ENCODE measurements at regions not wholly inside any gene's neighbourhood (a gene's known extent, or its start where the extent isn't known, plus 50 kb on each side); places are given as distances from the start of the nearest gene placed in this dataset.

GRCh38 chr1:43065191-43065590 lies 106.5 kb upstream of the SLC2A1 start:
- no peak for DNase-seq

- no peak for DNase-seq
These were observed 104.9 kb upstream of the SLC2A1 start for GRCh38 chr1:43063394-43064219.

GRCh38 chr1:43062527-43063095 lies 103.9 kb upstream of the SLC2A1 start:
- no peak for DNase-seq

GRCh38 chr1:43061757-43062156 lies 103.1 kb upstream of the SLC2A1 start:
- no peak for DNase-seq

- no peak for DNase-seq
These were observed 101.2 kb upstream of the SLC2A1 start for GRCh38 chr1:43059640-43060574.

GRCh38 chr1:43058545-43059360 lies 100.1 kb upstream of the SLC2A1 start:
- no peak for DNase-seq

GRCh38 chr1:43058056-43058455 lies 99.4 kb upstream of the SLC2A1 start:
- no peak for DNase-seq

GRCh38 chr1:43057567-43057966 lies 98.9 kb upstream of the SLC2A1 start:
- no peak for DNase-seq

GRCh38 chr1:43056981-43057391 lies 98.3 kb upstream of the SLC2A1 start:
- DNase-seq: no peak

- no peak for DNase-seq
These were observed 97.8 kb upstream of the SLC2A1 start for GRCh38 chr1:43056460-43056859.

- no peak for DNase-seq
These were observed 96.3 kb upstream of the SLC2A1 start for GRCh38 chr1:43054961-43055360.

- no peak for DNase-seq
These were observed 94.2 kb upstream of the SLC2A1 start for GRCh38 chr1:43052786-43053439.

- no peak for DNase-seq
These were observed 93.7 kb upstream of the SLC2A1 start for GRCh38 chr1:43052322-43052721.

- DNase-seq: no peak
These were observed 90.8 kb upstream of the SLC2A1 start for GRCh38 chr1:43049481-43049880.

GRCh38 chr1:43048601-43049011 lies 89.9 kb upstream of the SLC2A1 start:
- no peak for DNase-seq

GRCh38 chr1:43047135-43047534 lies 88.5 kb upstream of the SLC2A1 start:
- DNase-seq: no peak

- DNase-seq: no peak
These were observed 86.1 kb upstream of the SLC2A1 start for GRCh38 chr1:43044572-43045361.

GRCh38 chr1:43043695-43044094 lies 85.0 kb upstream of the SLC2A1 start:
- DNase-seq: no peak

GRCh38 chr1:43042773-43043457 lies 84.2 kb upstream of the SLC2A1 start:
- DNase-seq: no peak

- DNase-seq: no peak
These were observed 83.5 kb upstream of the SLC2A1 start for GRCh38 chr1:43042127-43042526.

- DNase-seq: no peak
These were observed 82.9 kb upstream of the SLC2A1 start for GRCh38 chr1:43041591-43041990.
